CD14-positive monocyte (primary cell): ENCODE measurements at regions not wholly inside any gene's neighbourhood (a gene's known extent, or its start where the extent isn't known, plus 50 kb on each side); places are given as distances from the start of the nearest gene placed in this dataset.

Experiments used
- DNase-seq, 3 donors: peaks; one replicate each; pipeline ENCODE4 v3.0.0-alpha.2; 2011 to 2022
- H2AFZ ChIP-seq: 2 replicates; pipeline ENCODE4 v1.6.0; 2012; ENCODE audit warnings: mild to moderate bottlenecking, low read depth, low read length, inconsistent platforms; ENCODE audit not compliant: insufficient read depth, poor library complexity, severe bottlenecking
- H3K27ac ChIP-seq, 2 donors: 1 replicate in 1 of 2; 2 replicates in 1 of 2; pipeline ENCODE4 v1.5.1; 2012 to 2013; ENCODE audit warnings: low read length in 2 of 2, control low read depth in 1 of 2, inconsistent platforms in 1 of 2, low read depth in 1 of 2, mild to moderate bottlenecking in 1 of 2
- H3K27me3 ChIP-seq, 2 donors: one replicate each; pipeline versions ENCODE4 v1.6.0 to v1.6.1; 2011 to 2013; ENCODE audit warnings: low read length in 2 of 2; ENCODE audit not compliant: control insufficient read depth in 2 of 2, insufficient read depth in 2 of 2
- H3K36me3 ChIP-seq, 2 donors: replicated peaks in 1 of 2; 1 replicate in 1 of 2; 2 replicates in 1 of 2; pipeline versions ENCODE4 v1.5.1 to v1.6.1; 2012 to 2013; ENCODE audit warnings: low read length in 2 of 2, control low read depth in 1 of 2, inconsistent platforms in 1 of 2, mild to moderate bottlenecking in 1 of 2; ENCODE audit not compliant: insufficient read depth in 2 of 2, control insufficient read depth in 1 of 2
- H3K4me1 ChIP-seq, 2 donors: 1 replicate in 1 of 2; 2 replicates in 1 of 2; pipeline versions ENCODE4 v1.5.1 to v1.6.1; 2012 to 2013; ENCODE audit warnings: low read length in 2 of 2, control low read depth in 1 of 2, inconsistent platforms in 1 of 2, mild to moderate bottlenecking in 1 of 2, moderate library complexity in 1 of 2; ENCODE audit not compliant: insufficient read depth in 2 of 2, control insufficient read depth in 1 of 2
- H3K4me2 ChIP-seq: replicated peaks from 2 replicates; pipeline ENCODE3; 2012; ENCODE audit warnings: low read length, moderate library complexity, mild to moderate bottlenecking; ENCODE audit not compliant: poor library complexity, severe bottlenecking; ENCODE audit errors: extremely low read depth
- H3K4me3 ChIP-seq, 3 experiments: fragments of 200-600 bp in 1 of 3; sonication (generic) in 1 of 3; replicated peaks in 1 of 3; 1 replicate in 2 of 3; 2 replicates in 1 of 3; pipeline ENCODE4 v1.5.1; 2011 to 2013; ENCODE audit warnings: low read length in 3 of 3, mild to moderate bottlenecking in 3 of 3, control low read depth in 2 of 3, low read depth in 2 of 3, inconsistent platforms in 1 of 3, moderate library complexity in 1 of 3
- H3K79me2 ChIP-seq: 2 replicates; pipeline ENCODE4 v1.6.0; 2012; ENCODE audit warnings: mild to moderate bottlenecking, control low read depth, inconsistent platforms, low read length, moderate library complexity; ENCODE audit not compliant: insufficient read depth
- H3K9ac ChIP-seq: 2 replicates; pipeline ENCODE4 v1.6.0; 2017; ENCODE audit warnings: low read length, mild to moderate bottlenecking; ENCODE audit not compliant: insufficient read depth, poor library complexity, severe bottlenecking
- H3K9me3 ChIP-seq, 2 donors: replicated peaks in 1 of 2; 1 replicate in 1 of 2; 2 replicates in 1 of 2; pipeline versions ENCODE4 v1.5.1 to v1.6.1; 2012 to 2013; ENCODE audit warnings: low read length in 2 of 2, control low read depth in 1 of 2; ENCODE audit not compliant: control insufficient read depth in 1 of 2, insufficient read depth in 1 of 2
- H4K20me1 ChIP-seq: 2 replicates; pipeline ENCODE4 v1.6.0; 2012; ENCODE audit warnings: mild to moderate bottlenecking, low read length, control low read depth, moderate library complexity; ENCODE audit not compliant: insufficient read depth
- H3K27ac Mint-ChIP-seq, 7 donors: one replicate each; pipeline ENCODE4 v1.8.0; 2020; ENCODE audit warnings: mild to moderate bottlenecking in 7 of 7, mixed read lengths in 7 of 7, moderate library complexity in 6 of 7, inconsistent platforms in 2 of 7
- H3K27me3 Mint-ChIP-seq, 3 donors: one replicate each; pipeline ENCODE4 v1.8.0; 2021 to 2022; ENCODE audit warnings: low read depth in 3 of 3, mild to moderate bottlenecking in 3 of 3, mixed read lengths in 3 of 3, moderate library complexity in 3 of 3, inconsistent platforms in 1 of 3
- H3K36me3 Mint-ChIP-seq, 2 donors: one replicate each; pipeline ENCODE4 v1.8.0; 2020; ENCODE audit warnings: mixed read lengths in 2 of 2, inconsistent platforms in 1 of 2, mild to moderate bottlenecking in 1 of 2
- H3K4me1 Mint-ChIP-seq: one replicate; pipeline ENCODE4 v1.8.0; 2020; ENCODE audit warnings: mild to moderate bottlenecking, mixed read lengths
- H3K4me3 Mint-ChIP-seq, 2 donors: one replicate each; pipeline ENCODE4 v1.8.0; 2020; ENCODE audit warnings: mild to moderate bottlenecking in 2 of 2, mixed read lengths in 2 of 2, moderate library complexity in 1 of 2
- H3K9me3 Mint-ChIP-seq, 7 donors: one replicate each; pipeline ENCODE4 v1.8.0; 2020 to 2022; ENCODE audit warnings: mixed read lengths in 7 of 7, mild to moderate bottlenecking in 6 of 7, moderate library complexity in 6 of 7, inconsistent platforms in 2 of 7
- WGBS: methylation state at CpG from one replicate; pipeline ENCODE4 v1.1.5; 2013; ENCODE audit warnings: missing lambda C conversion rate; ENCODE audit not compliant: insufficient coverage; 5-methylcytosine and 5-hydroxymethylcytosine counted together
- intact Hi-C, 2 donors: fragments of 100-400 bp; cut with micrococcal nuclease; formaldehyde crosslinking; loops; one replicate each; pipeline versions ENCODE4 v1.15.0 to v1.15.1; 2023
- TF ChIP-seq, protein P1 (sequence below): fragments of 200-600 bp; IDR thresholded peaks from one replicate; pipeline ENCODE4 v1.8.0; 2022; ENCODE audit warnings: antibody characterized with exemption, mild to moderate bottlenecking

DNA sequence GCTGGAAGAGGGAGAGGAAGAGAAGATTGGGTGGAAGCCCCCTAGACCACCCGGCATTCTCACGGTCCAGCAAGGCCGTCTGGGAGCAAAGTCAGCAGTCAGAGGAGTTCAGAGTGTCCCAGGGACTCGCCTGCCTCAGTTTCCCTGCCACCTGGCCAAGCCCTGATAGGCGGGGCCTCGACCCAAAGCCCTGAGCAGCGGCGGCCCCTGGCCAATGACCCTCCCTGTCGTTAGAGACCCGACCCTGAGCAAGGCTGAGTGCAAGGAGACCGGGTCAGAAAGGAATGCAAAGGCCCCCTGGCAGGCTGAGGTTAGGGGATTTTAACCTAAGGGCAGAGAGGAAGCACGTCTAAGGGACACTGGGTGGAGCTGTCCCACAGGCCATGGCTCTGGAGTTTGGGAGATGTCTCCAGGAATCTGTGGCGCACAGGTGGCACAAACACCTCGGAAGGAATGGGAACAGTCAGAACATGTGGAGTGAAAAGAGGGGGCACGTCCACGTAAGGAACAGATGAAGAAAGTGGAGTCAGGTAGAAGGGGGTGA lies 196.8 kb upstream of the PDE1C start:
- H3K4me1 Mint-ChIP-seq: no peaks in the 10 kb centered on the region
- no peak overlapping the region for H3K4me2 ChIP-seq
- no peak overlapping the region for H3K27ac ChIP-seq
- H3K4me3 ChIP-seq: no peak overlapping the region
- no peak overlapping the region for H3K27ac Mint-ChIP-seq
- H4K20me1 ChIP-seq: no peaks in the 10 kb centered on the region
- no peak for DNase-seq
- H3K27me3 Mint-ChIP-seq: peaks cover 0 to 2% (median 0%) of the 10 kb centered on the region in 3 donors
- no peaks in the 10 kb centered on the region for H3K36me3 Mint-ChIP-seq
- H3K9ac ChIP-seq: no peak overlapping the region
- H2AFZ ChIP-seq: no peak overlapping the region
- H3K79me2 ChIP-seq: no peaks in the 10 kb centered on the region
- peaks cover 0 to 3% (median 0%) of the 10 kb centered on the region in 7 donors for H3K9me3 Mint-ChIP-seq
- 85% methylated on average over 13 of the region's 16 CpGs for WGBS
- intact Hi-C loops: no loop called here
- H3K4me1 ChIP-seq: no peaks in the 10 kb centered on the region
- H3K36me3 ChIP-seq: no peaks in the 10 kb centered on the region
- no peaks in the 10 kb centered on the region for H3K27me3 ChIP-seq
- no peaks in the 10 kb centered on the region for H3K9me3 ChIP-seq
- H3K4me3 Mint-ChIP-seq: no peak overlapping the region
- TF ChIP-seq, protein P1, sequence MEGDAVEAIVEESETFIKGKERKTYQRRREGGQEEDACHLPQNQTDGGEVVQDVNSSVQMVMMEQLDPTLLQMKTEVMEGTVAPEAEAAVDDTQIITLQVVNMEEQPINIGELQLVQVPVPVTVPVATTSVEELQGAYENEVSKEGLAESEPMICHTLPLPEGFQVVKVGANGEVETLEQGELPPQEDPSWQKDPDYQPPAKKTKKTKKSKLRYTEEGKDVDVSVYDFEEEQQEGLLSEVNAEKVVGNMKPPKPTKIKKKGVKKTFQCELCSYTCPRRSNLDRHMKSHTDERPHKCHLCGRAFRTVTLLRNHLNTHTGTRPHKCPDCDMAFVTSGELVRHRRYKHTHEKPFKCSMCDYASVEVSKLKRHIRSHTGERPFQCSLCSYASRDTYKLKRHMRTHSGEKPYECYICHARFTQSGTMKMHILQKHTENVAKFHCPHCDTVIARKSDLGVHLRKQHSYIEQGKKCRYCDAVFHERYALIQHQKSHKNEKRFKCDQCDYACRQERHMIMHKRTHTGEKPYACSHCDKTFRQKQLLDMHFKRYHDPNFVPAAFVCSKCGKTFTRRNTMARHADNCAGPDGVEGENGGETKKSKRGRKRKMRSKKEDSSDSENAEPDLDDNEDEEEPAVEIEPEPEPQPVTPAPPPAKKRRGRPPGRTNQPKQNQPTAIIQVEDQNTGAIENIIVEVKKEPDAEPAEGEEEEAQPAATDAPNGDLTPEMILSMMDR: no peak

DNA sequence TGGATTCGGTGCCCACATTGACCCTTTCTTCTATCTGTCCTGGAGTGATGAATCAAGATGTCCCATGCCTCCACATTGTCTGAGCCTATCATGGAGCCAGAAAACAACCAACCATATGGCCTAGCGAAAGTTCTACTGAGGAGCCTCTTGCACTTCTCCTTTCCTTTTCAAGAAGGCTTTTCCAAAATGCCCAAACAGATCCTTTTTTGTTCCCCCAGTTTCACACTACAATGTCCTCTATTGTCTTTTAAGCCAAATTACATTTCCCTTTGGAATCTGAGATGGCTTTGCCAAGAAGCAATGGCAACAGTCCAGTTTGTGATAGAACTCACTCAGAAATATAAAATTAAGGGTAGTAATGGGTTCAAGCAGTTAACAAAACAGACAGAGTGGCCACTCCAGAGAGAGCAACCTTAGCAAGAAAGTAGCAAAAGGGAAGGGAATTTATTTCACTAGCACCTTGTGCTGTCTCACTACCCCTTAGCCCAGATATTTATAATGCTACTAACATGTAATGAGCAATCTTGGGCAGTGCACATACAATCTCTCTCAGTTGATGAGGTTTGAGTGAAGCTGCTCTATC lies 194.6 kb upstream of the PDE1C start:
- no peaks in the 10 kb centered on the region for H3K9me3 ChIP-seq
- H3K27me3 ChIP-seq: no peaks in the 10 kb centered on the region
- Mint-ChIP-seq H3K36me3 (no peaks in the 10 kb centered on the region), H3K27me3 (peaks cover 0 to 2% (median 0%) of the 10 kb centered on the region in 3 donors), H3K9me3 (peaks cover 0 to 3% (median 0%) of the 10 kb centered on the region in 7 donors), H3K4me1 (no peaks in the 10 kb centered on the region), H3K4me3 (no peak overlapping the region), H3K27ac (peak overlapping the region in 1 of 7 donors; percentile 32)
- intact Hi-C loops: no loop called here
- no peak overlapping the region for H2AFZ ChIP-seq
- no peak overlapping the region for H3K4me3 ChIP-seq
- WGBS: 95% methylated on average over 2 of the region's 2 CpGs
- no peaks in the 10 kb centered on the region for H3K79me2 ChIP-seq
- H3K9ac ChIP-seq: no peak overlapping the region
- no peak overlapping the region for H3K27ac ChIP-seq
- DNase-seq: no peak
- H3K4me2 ChIP-seq: no peak overlapping the region
- TF ChIP-seq, protein P1: no peak
- H3K36me3 ChIP-seq: no peaks in the 10 kb centered on the region
- no peaks in the 10 kb centered on the region for H3K4me1 ChIP-seq
- H4K20me1 ChIP-seq: no peaks in the 10 kb centered on the region
